Activated naive CD8-positive, alpha-beta T cell (primary cell): ENCODE measurements at regions not wholly inside any gene's neighbourhood (a gene's known extent, or its start where the extent isn't known, plus 50 kb on each side); places are given as distances from the start of the nearest gene placed in this dataset.

Source experiments
- H3K27ac Mint-ChIP-seq: one replicate; pipeline ENCODE4 v1.8.0; 2021; ENCODE audit warnings: mixed read lengths
- H3K27me3 Mint-ChIP-seq: one replicate; pipeline ENCODE4 v1.8.0; 2021; ENCODE audit warnings: mixed read lengths
- H3K36me3 Mint-ChIP-seq: one replicate; pipeline ENCODE4 v1.8.0; 2021; ENCODE audit warnings: mixed read lengths
- H3K4me1 Mint-ChIP-seq: one replicate; pipeline ENCODE4 v1.8.0; 2021; ENCODE audit warnings: low read depth, mixed read lengths
- H3K4me3 Mint-ChIP-seq: one replicate; pipeline ENCODE4 v1.8.0; 2021; ENCODE audit warnings: mild to moderate bottlenecking, mixed read lengths
- H3K9me3 Mint-ChIP-seq: one replicate; pipeline ENCODE4 v1.8.0; 2021; ENCODE audit warnings: low read depth, mixed read lengths

GRCh38 chrX:9318213-9318612 is 146.6 kb upstream of the TBL1X start:
- no peak overlapping the region for H3K27ac Mint-ChIP-seq
- H3K36me3 Mint-ChIP-seq, result no peaks in the 10 kb centered on the region
- H3K4me1 Mint-ChIP-seq, result peaks cover 11% of the 10 kb centered on the region
- H3K27me3 Mint-ChIP-seq, result no peaks in the 10 kb centered on the region
- H3K4me3 Mint-ChIP-seq, result no peak overlapping the region
- no peaks in the 10 kb centered on the region for H3K9me3 Mint-ChIP-seq

DNA sequence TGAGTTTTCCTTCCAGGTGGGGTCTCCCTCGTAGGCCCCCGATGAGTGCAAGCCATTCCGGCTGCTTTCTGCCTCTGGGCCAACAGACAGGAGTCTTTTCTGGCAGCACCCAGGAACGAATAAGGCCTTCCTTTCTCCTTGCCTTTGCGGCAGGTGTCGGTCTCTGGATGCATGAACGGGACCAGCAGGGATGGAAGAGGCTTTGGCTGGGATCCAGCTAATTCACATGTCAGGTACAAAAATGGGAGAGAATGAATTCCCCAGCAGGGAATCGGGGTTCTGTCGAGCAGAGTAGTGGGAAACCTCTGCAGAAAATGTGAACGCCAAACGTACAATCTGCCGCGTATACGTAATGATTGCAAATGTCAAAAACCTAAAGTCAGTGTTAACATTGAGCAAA is 146.1 kb upstream of the TBL1X start:
- Mint-ChIP-seq H3K27me3 (no peaks in the 10 kb centered on the region), H3K27ac (no peak overlapping the region), H3K9me3 (no peaks in the 10 kb centered on the region), H3K36me3 (no peaks in the 10 kb centered on the region), H3K4me1 (peaks cover 8% of the 10 kb centered on the region), H3K4me3 (no peak overlapping the region)

- no peak overlapping the region for H3K4me3 Mint-ChIP-seq
- H3K36me3 Mint-ChIP-seq, result no peaks in the 10 kb centered on the region
- H3K27ac Mint-ChIP-seq, result no peak overlapping the region
- no peaks in the 10 kb centered on the region for H3K27me3 Mint-ChIP-seq
- peaks cover 8% of the 10 kb centered on the region for H3K4me1 Mint-ChIP-seq
- H3K9me3 Mint-ChIP-seq, result no peaks in the 10 kb centered on the region
Measured at GRCh38 chrX:9320940-9321339, 143.9 kb upstream of the TBL1X start.

- peaks cover 2% of the 10 kb centered on the region for H3K4me1 Mint-ChIP-seq
- H3K36me3 Mint-ChIP-seq, result no peaks in the 10 kb centered on the region
- no peaks in the 10 kb centered on the region for H3K9me3 Mint-ChIP-seq
- H3K27me3 Mint-ChIP-seq, result no peaks in the 10 kb centered on the region
- H3K27ac Mint-ChIP-seq, result no peak overlapping the region
- H3K4me3 Mint-ChIP-seq, result no peak overlapping the region
Measured at GRCh38 chrX:9324676-9325075, 140.2 kb upstream of the TBL1X start.

DNA sequence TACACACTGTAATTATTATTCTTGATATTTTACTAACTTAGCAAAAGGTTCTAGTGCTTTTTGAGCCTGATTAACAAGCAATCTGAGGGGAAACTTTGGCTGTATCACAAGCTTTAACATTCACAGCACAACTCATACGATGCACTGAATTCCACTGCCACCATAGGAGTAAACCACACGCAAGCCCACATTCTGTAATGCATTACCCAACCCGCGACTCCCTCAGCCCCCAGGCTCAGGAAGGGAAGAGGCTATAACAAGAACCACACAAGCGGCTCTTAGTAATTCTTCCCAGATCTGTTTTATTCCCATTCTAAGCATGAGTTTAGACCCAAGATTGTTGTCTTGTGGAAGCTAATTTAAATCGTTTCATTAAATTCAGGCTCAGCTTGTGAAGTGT is 138.5 kb upstream of the TBL1X start:
- Mint-ChIP-seq H3K36me3 (no peaks in the 10 kb centered on the region), H3K4me1 (peaks cover 2% of the 10 kb centered on the region), H3K9me3 (no peaks in the 10 kb centered on the region), H3K27me3 (no peaks in the 10 kb centered on the region), H3K4me3 (no peak overlapping the region), H3K27ac (no peak overlapping the region)

DNA sequence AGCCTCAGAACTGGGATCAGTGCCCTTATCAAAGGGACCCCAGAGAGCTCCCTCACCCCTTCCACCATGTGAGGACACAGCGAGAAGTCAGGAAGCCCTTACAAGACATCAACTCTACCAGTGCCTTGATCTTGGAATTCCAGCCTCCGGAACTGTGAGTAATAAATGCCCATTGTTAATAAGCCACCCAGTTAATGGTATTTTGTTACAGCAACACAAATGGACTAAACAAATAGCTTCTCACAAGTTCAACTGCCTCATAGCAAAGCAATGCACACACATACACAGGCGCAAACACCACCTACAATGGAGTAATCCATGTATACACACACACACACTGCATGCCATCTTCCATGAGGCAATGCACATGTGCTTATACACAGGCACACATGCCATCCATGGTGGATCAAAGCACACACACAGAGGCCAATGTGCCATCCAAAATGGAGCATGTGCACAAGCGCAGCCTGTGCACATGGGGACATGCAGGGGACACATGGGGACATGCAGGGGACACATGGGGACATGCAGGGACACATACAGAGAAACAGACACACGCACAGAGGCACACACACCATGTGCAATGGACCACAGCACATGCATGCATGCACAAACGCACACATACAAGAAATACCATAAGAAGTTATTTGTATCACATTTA is 137.6 kb upstream of the TBL1X start:
- H3K36me3 Mint-ChIP-seq, result no peaks in the 10 kb centered on the region
- H3K27me3 Mint-ChIP-seq, result no peaks in the 10 kb centered on the region
- no peak overlapping the region for H3K4me3 Mint-ChIP-seq
- no peak overlapping the region for H3K27ac Mint-ChIP-seq
- no peaks in the 10 kb centered on the region for H3K9me3 Mint-ChIP-seq
- peaks cover 2% of the 10 kb centered on the region for H3K4me1 Mint-ChIP-seq

GRCh38 chrX:9327747-9328145 is 137.1 kb upstream of the TBL1X start:
- H3K4me1 Mint-ChIP-seq, result peaks cover 2% of the 10 kb centered on the region
- H3K27me3 Mint-ChIP-seq, result no peaks in the 10 kb centered on the region
- no peaks in the 10 kb centered on the region for H3K9me3 Mint-ChIP-seq

GRCh38 chrX:9329056-9329455 is 135.8 kb upstream of the TBL1X start:
- H3K9me3 Mint-ChIP-seq, result no peaks in the 10 kb centered on the region
- no peaks in the 10 kb centered on the region for H3K27me3 Mint-ChIP-seq
- H3K36me3 Mint-ChIP-seq, result no peaks in the 10 kb centered on the region
- H3K4me3 Mint-ChIP-seq, result no peak overlapping the region
- H3K4me1 Mint-ChIP-seq, result peaks cover 2% of the 10 kb centered on the region
- no peak overlapping the region for H3K27ac Mint-ChIP-seq

More at GRCh38 chrX:9327747-9328145, 137.1 kb upstream of the TBL1X start:
- Mint-ChIP-seq H3K27ac (no peak overlapping the region), H3K4me3 (no peak overlapping the region), H3K36me3 (no peaks in the 10 kb centered on the region)

DNA sequence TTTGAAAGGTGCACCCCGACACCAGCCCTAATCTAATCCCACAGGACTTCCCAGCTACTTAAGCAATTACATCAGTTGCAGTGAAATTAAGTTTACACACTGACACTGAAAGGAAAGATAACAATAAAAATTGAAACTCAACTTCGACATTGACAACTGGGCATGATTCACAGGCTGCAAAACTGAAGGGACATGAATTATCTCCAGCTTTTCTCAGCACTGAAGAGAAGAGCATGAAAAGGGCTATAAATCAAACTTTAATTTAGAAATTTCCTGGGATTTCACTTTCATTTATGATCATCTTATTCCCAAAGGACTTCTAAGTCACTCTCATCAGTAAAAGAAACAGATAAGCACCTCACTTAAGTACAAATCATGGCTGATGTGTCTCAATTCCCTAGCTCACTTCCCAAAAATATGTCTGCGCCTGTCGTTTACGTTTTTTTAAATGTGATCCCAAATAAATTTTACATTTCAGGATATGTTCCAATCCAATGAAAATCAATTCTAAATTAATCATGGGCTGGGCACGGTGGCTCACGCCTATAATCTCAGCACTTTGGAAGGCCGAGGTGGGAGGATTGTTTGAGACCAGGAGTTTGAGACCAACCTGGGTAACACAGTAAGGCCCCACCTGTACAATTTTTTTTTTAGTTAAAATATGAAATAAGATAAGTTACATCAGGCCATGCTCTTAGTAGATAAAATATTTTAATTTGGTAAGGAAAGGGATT is 134.4 kb upstream of the TBL1X start:
- no peaks in the 10 kb centered on the region for H3K9me3 Mint-ChIP-seq
- no peak overlapping the region for H3K4me3 Mint-ChIP-seq
- H3K27me3 Mint-ChIP-seq, result no peaks in the 10 kb centered on the region
- no peaks in the 10 kb centered on the region for H3K36me3 Mint-ChIP-seq
- H3K27ac Mint-ChIP-seq, result no peak overlapping the region
- peaks cover 2% of the 10 kb centered on the region for H3K4me1 Mint-ChIP-seq

DNA sequence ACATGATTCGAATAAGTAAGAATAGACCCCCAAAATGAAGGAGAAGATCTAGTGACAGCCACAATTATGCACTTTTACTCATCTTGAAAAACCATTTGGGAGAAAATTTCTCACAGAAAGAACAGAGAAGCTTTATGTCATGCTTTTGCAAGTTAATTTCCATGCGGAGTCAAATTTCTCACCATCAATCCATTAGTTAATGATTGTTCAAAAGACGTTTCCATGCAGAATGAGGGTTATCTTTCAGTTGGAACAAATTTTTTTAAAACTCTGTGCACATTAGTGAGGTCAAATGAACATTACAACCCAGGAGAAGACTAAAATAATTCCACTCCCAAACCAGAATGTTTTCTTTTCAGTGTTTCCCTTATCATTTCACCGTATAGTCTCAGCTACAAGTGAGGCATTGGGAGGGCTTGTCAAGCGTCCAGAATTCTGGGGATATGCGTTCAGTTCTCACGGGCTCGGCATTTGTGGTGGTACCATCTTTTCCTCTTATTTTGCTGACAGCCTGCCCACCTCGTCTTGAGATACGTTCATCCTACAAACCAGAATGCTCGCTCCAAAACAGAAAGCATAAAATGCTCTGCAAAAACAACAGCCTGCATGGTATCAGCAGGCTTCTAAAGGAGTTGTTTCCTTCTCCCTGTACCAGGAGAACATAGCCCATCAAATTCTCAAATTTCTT is 130.8 kb upstream of the TBL1X start:
- Mint-ChIP-seq H3K27me3 (no peaks in the 10 kb centered on the region), H3K27ac (no peak overlapping the region), H3K4me3 (no peak overlapping the region), H3K9me3 (no peaks in the 10 kb centered on the region), H3K36me3 (no peaks in the 10 kb centered on the region), H3K4me1 (peaks cover 22% of the 10 kb centered on the region)

- Mint-ChIP-seq H3K9me3 (no peaks in the 10 kb centered on the region), H3K4me1 (peaks cover 29% of the 10 kb centered on the region), H3K27me3 (no peaks in the 10 kb centered on the region), H3K27ac (no peak overlapping the region), H3K36me3 (no peaks in the 10 kb centered on the region), H3K4me3 (no peak overlapping the region)
Measured at GRCh38 chrX:9335251-9335650, 129.6 kb upstream of the TBL1X start.

DNA sequence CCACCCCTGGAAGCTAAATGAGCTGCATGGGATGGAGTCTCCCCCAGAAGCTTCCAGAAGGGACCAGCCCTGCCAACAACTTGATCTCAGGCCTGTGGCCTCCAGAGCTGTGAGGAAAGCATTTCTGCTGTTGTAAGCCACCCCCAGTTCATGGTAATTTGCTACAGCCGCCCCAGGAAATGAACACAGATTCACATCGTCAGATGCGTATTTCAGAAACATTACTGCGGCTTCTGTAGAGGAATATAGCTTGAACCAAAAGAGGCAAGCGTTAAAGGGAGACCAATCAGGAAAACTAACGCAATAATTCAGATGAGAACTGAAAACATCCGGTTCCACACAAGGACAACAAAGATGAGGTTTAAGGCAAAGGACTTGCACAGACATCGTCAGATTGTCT is 128.4 kb upstream of the TBL1X start:
- Mint-ChIP-seq H3K9me3 (no peaks in the 10 kb centered on the region), H3K36me3 (no peaks in the 10 kb centered on the region), H3K4me3 (peak overlapping the region; percentile 55), H3K27ac (peak overlapping the region; percentile 70), H3K4me1 (peaks cover 40% of the 10 kb centered on the region), H3K27me3 (no peaks in the 10 kb centered on the region)

DNA sequence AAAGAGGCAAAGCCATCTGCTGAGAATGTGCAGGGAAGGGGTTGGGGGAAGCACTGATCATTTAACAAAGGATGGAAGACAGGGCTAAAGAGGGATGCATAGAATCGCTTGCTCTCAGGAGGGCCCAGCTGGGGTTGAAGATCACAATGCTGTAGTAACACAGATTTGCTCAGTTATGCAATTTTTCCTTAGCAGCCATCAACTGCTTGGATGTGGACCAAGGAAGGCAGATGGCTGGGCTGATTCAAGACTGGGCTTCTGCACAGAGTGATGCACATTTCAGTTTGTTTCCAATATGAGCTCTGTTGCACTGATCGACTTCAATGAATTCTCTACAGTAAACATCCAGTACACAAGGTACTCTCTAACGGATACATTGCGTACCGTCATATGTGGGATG is 127.8 kb upstream of the TBL1X start:
- Mint-ChIP-seq H3K27me3 (no peaks in the 10 kb centered on the region), H3K27ac (no peak overlapping the region), H3K36me3 (no peaks in the 10 kb centered on the region), H3K9me3 (no peaks in the 10 kb centered on the region), H3K4me3 (peak overlapping the region; percentile 55), H3K4me1 (peaks cover 43% of the 10 kb centered on the region)

GRCh38 chrX:9338986-9339385 is 125.9 kb upstream of the TBL1X start:
- Mint-ChIP-seq H3K27ac (peak overlapping the region; percentile 7), H3K4me1 (peaks cover 46% of the 10 kb centered on the region), H3K36me3 (no peaks in the 10 kb centered on the region), H3K9me3 (no peaks in the 10 kb centered on the region), H3K27me3 (no peaks in the 10 kb centered on the region), H3K4me3 (no peak overlapping the region)
